Activated CD8-positive, alpha-beta T cell treated with anti-CD3 and anti-CD28 coated beads, Interleukin-2, amount 10 ng/mL, durations not matched to agents 7 days and 5 days (primary cell): ENCODE measurements at regions not wholly inside any gene's neighbourhood (a gene's known extent, or its start where the extent isn't known, plus 50 kb on each side); places are given as distances from the start of the nearest gene placed in this dataset.

Experiments
- ATAC-seq: fragments of 150-1000 bp; cut with Tn5 transposase; one replicate; pipeline ENCODE4 v1.10.0; 2021; ENCODE audit warnings: moderate library complexity
- CTCF ChIA-PET: fragments of 350-600 bp; sonication (Branson Sonifier 250); formaldehyde crosslinking; loops from one replicate; lab custom pipeline; 2021; ENCODE audit warnings: antibody characterized with exemption; lab: Charles Lee
- POLR2A ChIA-PET: fragments of 350-600 bp; sonication (Branson Sonifier 250); formaldehyde crosslinking; loops from one replicate; lab custom pipeline; 2021; ENCODE audit warnings: antibody characterized with exemption; lab: Charles Lee
- DNase-seq: peaks from one replicate; pipeline ENCODE4 v3.0.0-alpha.2; 2020
- H3K27ac Mint-ChIP-seq: one replicate; pipeline ENCODE4 v1.8.0; 2021; ENCODE audit warnings: mild to moderate bottlenecking, mixed read lengths
- H3K27me3 Mint-ChIP-seq: one replicate; pipeline ENCODE4 v1.8.0; 2021; ENCODE audit warnings: low read depth, mixed read lengths
- H3K36me3 Mint-ChIP-seq: one replicate; pipeline ENCODE4 v1.8.0; 2021; ENCODE audit warnings: low read depth, mixed read lengths
- H3K4me1 Mint-ChIP-seq: one replicate; pipeline ENCODE4 v1.8.0; 2021; ENCODE audit warnings: low read depth, mixed read lengths
- H3K4me3 Mint-ChIP-seq: one replicate; pipeline ENCODE4 v1.8.0; 2021; ENCODE audit warnings: mild to moderate bottlenecking, mixed read lengths
- H3K9me3 Mint-ChIP-seq: one replicate; pipeline ENCODE4 v1.8.0; 2022; ENCODE audit warnings: mixed read lengths; ENCODE audit not compliant: insufficient read depth

DNA sequence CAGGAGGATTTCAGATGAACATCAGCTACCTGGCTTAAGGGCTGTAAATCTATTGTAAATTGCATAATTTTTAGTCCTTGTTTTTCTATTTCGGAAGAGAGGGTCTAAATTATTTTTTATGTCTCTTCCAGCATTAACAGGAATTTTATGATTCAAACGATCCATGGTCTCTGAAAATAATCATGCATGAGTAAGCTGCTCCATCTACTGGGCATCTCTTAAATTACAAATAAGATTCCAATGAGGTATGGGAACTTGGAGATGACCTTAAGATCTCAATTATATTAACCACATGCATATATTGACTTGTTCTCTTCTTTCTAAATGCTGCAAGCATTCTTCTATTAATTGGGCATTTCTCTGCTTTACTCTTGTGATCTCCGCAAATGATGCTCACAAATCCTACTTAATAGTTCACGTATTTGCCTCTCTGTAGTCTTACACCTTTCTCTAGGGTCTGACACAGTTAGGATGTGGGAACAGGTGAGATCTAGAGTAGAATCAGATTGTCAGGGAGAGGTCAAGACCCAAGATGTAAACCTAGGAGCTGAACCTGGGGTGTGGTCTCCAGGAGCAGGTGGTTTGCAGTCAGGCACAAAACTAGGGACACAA is 86.9 kb downstream of the NUDT12 start:
- ChIA-PET POLR2A (no interaction called here), CTCF (interaction anchor here (0.6 to 3.9 kb wide), 18 partner anchors 9 to 1068 kb away, joined by 3 to 47 read pairs (median 3); partner anchors contain the start of gene MACIR)
- Mint-ChIP-seq H3K27ac (no peak overlapping the region), H3K9me3 (no peaks in the 10 kb centered on the region), H3K36me3 (no peaks in the 10 kb centered on the region), H3K4me3 (no peak overlapping the region), H3K27me3 (peaks cover 16% of the 10 kb centered on the region), H3K4me1 (no peaks in the 10 kb centered on the region)
- DNase-seq (no peak), ATAC-seq (no peak)

DNA sequence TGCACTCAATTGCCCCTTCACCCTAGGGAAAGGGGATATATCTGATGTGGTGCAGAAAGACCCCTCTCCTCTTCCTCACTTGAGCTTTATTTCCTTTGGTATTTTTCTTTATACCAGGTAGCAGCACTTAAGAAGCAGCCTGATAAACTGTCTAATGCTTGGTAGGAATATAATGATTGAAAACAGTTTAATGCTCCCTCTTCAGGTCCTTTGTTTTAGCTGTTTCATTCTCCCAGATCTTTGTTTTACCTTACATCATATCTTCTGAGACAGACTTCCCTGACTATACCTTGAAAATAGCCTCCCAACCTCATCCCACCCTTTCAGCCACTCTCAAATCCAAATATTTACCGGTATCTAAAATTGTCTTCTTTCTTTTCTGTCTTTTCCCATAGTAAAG is 87.9 kb downstream of the NUDT12 start:
- ATAC-seq (no peak), DNase-seq (no peak)

DNA sequence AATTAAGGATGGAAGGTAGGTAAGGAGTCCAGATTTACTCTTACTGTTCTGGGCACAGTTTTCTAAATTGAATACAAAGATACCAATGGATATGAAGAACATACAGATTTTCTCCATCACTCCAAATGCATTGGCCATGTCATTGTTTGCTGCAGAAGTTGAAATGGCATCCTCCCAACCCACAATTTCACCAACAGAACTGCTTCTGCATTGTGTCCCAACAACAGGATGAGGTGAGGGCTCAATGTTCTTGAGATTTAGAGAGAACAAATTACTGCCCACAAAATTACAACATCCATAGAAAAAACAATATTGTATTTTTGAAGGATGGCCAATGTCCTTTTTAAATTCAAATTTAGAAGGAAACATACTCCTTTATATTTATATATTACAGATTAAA is 88.9 kb downstream of the NUDT12 start:
- DNase-seq, result no peak
- peaks cover 18% of the 10 kb centered on the region for H3K27me3 Mint-ChIP-seq
- H3K4me3 Mint-ChIP-seq, result no peak overlapping the region
- no peak overlapping the region for H3K27ac Mint-ChIP-seq
- ATAC-seq, result no peak
- H3K4me1 Mint-ChIP-seq, result no peaks in the 10 kb centered on the region
- ChIA-PET POLR2A (no interaction called here), CTCF (interaction anchor here (1.4 kb wide), 1 partner anchor 249 kb away, joined by 3 read pairs; no protein-coding TSS in a partner anchor)
- H3K36me3 Mint-ChIP-seq, result no peaks in the 10 kb centered on the region
- H3K9me3 Mint-ChIP-seq, result no peaks in the 10 kb centered on the region

More for the DNA sequence above, 87.9 kb downstream of the NUDT12 start:
- peaks cover 16% of the 10 kb centered on the region for H3K27me3 Mint-ChIP-seq
- ChIA-PET CTCF (interaction anchor here (0.6 to 3.9 kb wide), 14 partner anchors 8 to 794 kb away, joined by 3 to 47 read pairs (median 3); partner anchors contain the start of gene MACIR), POLR2A (no interaction called here)
- no peaks in the 10 kb centered on the region for H3K4me1 Mint-ChIP-seq
- no peak overlapping the region for H3K4me3 Mint-ChIP-seq
- no peaks in the 10 kb centered on the region for H3K9me3 Mint-ChIP-seq
- no peaks in the 10 kb centered on the region for H3K36me3 Mint-ChIP-seq
- no peak overlapping the region for H3K27ac Mint-ChIP-seq

DNA sequence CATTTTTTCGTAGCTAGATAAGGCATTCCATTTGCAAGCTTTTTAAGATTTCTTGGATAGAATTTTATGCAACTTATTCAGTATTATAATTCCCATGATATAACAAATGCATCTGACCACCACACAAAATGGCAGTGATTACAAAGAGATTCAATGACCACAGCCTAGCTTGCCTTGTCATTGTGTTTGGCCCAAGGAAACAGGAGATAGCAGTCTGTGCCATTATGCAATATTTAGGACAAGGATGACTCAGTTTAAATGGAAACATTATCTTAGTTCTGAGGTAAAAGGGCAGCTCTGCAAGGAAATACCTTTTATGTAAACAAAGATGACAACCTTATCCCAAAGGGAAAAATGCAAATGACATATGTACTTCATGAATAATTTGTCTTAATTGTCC is 89.8 kb downstream of the NUDT12 start:
- ChIA-PET POLR2A (no interaction called here), CTCF (interaction anchor here (1.8 kb wide), 1 partner anchor 240 kb away, joined by 7 read pairs; no protein-coding TSS in a partner anchor)
- no peaks in the 10 kb centered on the region for H3K4me1 Mint-ChIP-seq
- DNase-seq (no peak), ATAC-seq (no peak)
- H3K9me3 Mint-ChIP-seq, result no peaks in the 10 kb centered on the region
- no peaks in the 10 kb centered on the region for H3K36me3 Mint-ChIP-seq
- peaks cover 14% of the 10 kb centered on the region for H3K27me3 Mint-ChIP-seq
- H3K27ac Mint-ChIP-seq, result no peak overlapping the region
- no peak overlapping the region for H3K4me3 Mint-ChIP-seq

DNA sequence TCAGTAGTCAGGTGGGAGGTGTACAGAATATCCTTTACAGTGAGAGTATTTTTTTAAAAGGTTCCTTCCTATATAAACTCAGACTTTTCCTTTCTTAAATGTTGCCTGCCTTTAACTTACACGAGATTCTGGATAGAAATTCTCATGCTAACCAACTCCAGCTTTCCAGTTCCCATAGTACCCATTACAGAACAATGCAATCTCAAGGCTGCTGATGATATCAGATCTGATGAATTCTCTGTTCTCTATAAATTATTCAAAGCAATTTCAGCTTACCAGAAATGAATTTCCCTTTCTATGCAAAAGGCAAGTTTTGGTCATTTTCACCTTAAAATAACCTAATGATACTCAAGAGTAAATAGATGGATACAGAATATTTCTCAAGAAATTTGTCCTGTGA is 90.3 kb downstream of the NUDT12 start:
- CTCF ChIA-PET, result interaction anchor here (1.8 kb wide), 1 partner anchor 239 kb away, joined by 7 read pairs; no protein-coding TSS in a partner anchor
- POLR2A ChIA-PET, result no interaction called here
- no peak for ATAC-seq
- H3K27ac Mint-ChIP-seq, result no peak overlapping the region
- no peaks in the 10 kb centered on the region for H3K36me3 Mint-ChIP-seq
- no peak for DNase-seq
- H3K27me3 Mint-ChIP-seq, result peaks cover 13% of the 10 kb centered on the region
- H3K4me1 Mint-ChIP-seq, result no peaks in the 10 kb centered on the region
- H3K4me3 Mint-ChIP-seq, result no peak overlapping the region
- H3K9me3 Mint-ChIP-seq, result no peaks in the 10 kb centered on the region

DNA sequence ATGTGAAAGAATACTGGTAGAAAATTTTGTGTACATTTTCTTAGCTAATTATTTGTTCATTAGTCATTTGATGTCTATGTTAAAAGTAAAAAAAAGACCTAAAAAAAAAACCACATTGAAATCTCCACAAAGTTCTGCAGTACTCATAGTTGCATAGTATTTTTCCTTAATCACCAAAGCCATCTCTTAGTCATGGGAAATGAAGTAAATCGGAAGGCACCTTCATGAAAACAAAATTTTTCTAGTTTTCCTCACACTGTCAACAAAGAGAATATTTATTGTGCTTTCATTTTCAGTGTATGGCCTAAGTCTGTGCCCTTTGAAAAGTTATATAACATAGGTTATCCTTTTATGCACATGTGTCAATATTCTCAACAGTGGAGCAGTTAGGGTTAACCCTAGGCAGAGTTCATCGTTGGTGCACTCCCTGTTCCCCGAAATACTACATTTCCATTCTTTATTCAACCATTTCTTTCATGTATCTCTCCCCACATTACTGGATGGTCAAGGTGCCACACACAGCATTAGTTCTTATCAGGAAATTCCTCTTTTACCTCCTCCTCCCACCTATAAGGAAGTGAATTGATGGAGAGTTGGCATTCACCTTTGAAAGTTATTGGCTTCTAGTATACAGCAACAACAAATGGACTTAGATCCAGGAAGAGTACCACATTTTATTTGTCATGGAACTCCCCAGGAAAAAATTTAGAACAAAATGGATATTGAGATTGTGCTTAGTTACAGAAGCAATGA is 93.1 kb downstream of the NUDT12 start:
- no peaks in the 10 kb centered on the region for H3K9me3 Mint-ChIP-seq
- no peaks in the 10 kb centered on the region for H3K36me3 Mint-ChIP-seq
- H3K4me3 Mint-ChIP-seq, result no peak overlapping the region
- peaks cover 13% of the 10 kb centered on the region for H3K27me3 Mint-ChIP-seq
- CTCF ChIA-PET, result no interaction called here
- POLR2A ChIA-PET, result no interaction called here
- no peak for DNase-seq
- H3K27ac Mint-ChIP-seq, result no peak overlapping the region
- H3K4me1 Mint-ChIP-seq, result no peaks in the 10 kb centered on the region
- ATAC-seq, result no peak

DNA sequence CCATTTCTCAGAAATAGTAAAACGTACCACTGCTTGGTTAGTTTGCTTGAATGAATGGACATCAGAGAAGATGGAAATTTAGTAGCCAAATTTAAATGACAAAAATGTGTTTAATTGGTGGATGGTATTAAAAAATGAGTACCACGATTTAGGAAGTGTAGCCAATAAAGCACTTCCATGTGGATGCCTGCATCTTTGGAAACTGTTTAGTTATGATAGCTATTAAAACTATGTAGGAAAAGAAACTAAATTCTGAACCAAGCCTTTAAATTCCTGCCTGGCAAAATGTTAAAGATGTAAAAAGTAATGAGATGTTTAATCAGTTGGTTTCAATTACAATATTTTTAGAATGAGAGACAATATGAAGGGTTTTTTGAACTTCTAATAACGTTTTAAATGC is 94.8 kb downstream of the NUDT12 start:
- DNase-seq (no peak), ATAC-seq (no peak)
- Mint-ChIP-seq H3K9me3 (no peaks in the 10 kb centered on the region), H3K27ac (no peak overlapping the region), H3K27me3 (peaks cover 9% of the 10 kb centered on the region), H3K36me3 (no peaks in the 10 kb centered on the region), H3K4me1 (no peaks in the 10 kb centered on the region), H3K4me3 (no peak overlapping the region)
- POLR2A ChIA-PET, result no interaction called here
- CTCF ChIA-PET, result no interaction called here

DNA sequence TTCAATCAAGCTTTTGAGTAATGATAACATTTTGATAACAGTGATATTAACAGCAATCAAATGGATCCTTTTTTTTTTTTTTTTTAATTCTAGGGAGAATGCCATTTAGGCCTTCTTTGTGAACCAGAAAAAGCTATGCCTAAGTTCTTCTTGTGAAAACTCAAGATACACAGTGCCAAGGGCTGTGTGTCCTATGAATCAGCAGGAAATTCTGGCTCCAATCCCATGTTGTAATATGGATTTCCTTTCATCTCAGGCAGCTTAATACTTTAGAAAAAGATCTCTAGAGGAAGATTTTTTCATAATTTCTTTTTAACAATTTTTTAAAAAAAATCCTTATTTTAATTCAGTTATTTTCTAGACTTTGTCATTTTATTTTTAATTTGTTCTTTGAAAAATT is 96.1 kb downstream of the NUDT12 start:
- ChIA-PET CTCF (interaction anchor here (1.3 kb wide), 1 partner anchor 9 kb away, joined by 6 read pairs; no protein-coding TSS in a partner anchor), POLR2A (no interaction called here)
- Mint-ChIP-seq H3K4me1 (no peaks in the 10 kb centered on the region), H3K27me3 (peaks cover 6% of the 10 kb centered on the region), H3K36me3 (no peaks in the 10 kb centered on the region), H3K4me3 (no peak overlapping the region), H3K27ac (no peak overlapping the region), H3K9me3 (no peaks in the 10 kb centered on the region)
- ATAC-seq (no peak), DNase-seq (no peak)

DNA sequence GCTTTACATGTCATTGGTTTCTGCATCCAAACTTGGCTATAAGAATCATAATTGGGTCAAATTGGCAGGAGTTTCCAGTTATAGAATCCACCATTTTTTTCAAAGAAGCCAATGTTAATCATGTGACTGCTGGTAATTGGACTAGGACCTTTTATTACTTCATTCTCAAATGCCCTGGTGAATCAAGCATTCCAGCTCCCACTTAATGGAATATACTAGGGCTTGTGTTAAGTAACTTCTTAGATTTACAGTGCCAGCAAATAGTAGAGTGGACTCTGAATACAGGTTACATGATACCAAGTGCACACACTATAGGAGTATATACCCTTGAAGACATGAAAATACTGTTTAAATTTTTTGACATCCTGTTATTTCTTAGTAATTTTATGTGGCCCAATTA is 96.7 kb downstream of the NUDT12 start:
- Mint-ChIP-seq H3K36me3 (no peaks in the 10 kb centered on the region), H3K4me1 (no peaks in the 10 kb centered on the region), H3K4me3 (no peak overlapping the region), H3K27me3 (peaks cover 4% of the 10 kb centered on the region), H3K27ac (no peak overlapping the region), H3K9me3 (no peaks in the 10 kb centered on the region)
- DNase-seq, result no peak
- ATAC-seq, result no peak
- CTCF ChIA-PET, result interaction anchor here (1.3 kb wide), 1 partner anchor 9 kb away, joined by 6 read pairs; no protein-coding TSS in a partner anchor
- POLR2A ChIA-PET, result no interaction called here

DNA sequence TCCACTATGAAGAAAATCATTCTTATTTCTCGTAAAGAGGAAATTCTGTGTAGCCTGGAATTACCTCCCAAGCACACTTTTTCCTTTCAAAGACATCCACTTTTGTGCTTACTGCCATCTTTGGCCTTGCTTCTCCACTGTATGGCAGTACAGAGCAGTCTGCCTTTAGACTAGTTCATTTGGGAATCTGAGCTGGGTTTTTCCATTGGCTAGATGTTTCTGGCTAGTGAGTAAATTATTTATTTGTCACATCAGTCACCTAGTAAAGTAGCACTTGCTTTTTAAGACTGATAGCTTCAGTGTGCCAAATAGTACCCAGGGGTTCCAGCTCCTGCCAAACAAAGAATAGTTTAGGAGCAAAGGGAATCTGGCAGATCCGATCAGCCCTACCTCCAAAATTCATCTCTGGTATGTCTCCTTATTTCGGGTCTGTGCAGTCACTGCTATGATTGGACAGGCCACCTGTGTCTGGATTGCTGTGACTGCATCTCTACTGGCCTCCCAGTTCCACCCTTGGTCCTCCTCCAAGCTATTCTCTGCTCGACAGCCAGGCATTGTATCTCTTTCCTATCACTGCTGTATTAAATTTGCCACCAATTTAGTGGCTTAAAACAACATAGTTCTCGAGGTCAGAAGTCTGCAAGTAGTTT is 97.6 kb downstream of the NUDT12 start:
- Mint-ChIP-seq H3K4me1 (no peaks in the 10 kb centered on the region), H3K27me3 (peaks cover 4% of the 10 kb centered on the region), H3K27ac (no peak overlapping the region), H3K4me3 (no peak overlapping the region), H3K36me3 (no peaks in the 10 kb centered on the region), H3K9me3 (no peaks in the 10 kb centered on the region)
- ChIA-PET CTCF (no interaction called here), POLR2A (no interaction called here)
- no peak for DNase-seq
- no peak for ATAC-seq

DNA sequence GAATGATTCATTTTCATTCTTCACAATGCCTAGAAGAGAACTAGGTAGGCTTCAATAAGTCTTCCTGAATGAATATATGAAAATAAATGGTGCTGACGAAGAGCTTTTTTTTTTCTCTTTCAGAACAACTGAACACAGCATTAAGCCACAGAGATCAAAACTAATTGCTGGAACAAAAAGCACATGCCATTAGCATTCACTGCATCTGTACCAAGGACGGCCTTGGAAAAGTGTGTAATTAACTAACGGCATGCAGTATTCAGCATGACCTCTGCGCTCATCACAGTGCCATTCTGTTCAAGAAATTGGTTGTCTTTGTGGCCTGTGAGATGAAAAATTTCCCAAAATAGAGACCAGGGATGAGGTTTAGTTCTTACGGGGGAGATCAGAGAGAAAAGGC is 99.3 kb downstream of the NUDT12 start:
- Mint-ChIP-seq H3K27ac (no peak overlapping the region), H3K27me3 (no peaks in the 10 kb centered on the region), H3K4me1 (no peaks in the 10 kb centered on the region), H3K36me3 (no peaks in the 10 kb centered on the region), H3K4me3 (no peak overlapping the region), H3K9me3 (no peaks in the 10 kb centered on the region)
- ChIA-PET CTCF (no interaction called here), POLR2A (no interaction called here)
- DNase-seq (no peak), ATAC-seq (no peak)

DNA sequence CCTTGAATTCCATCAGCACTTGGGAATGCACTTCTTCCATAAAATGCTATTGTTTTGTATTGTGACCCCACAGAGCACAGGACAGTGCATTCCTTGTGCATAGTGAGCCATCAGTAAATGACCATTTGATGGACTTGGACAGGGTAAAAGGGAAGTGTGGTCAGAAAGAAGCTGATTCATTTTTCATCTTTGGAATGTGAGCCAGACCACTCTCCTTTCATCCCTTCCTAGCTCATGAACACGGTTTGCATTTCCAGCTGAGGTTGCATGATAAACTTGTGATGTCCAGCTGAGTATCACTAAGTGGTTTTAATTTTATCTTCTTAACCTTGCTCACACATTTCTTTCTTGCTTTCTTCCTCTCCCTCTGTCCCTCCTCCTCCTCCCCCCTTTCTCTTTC is 101.3 kb downstream of the NUDT12 start:
- Mint-ChIP-seq H3K4me3 (no peak overlapping the region), H3K27ac (no peak overlapping the region), H3K4me1 (no peaks in the 10 kb centered on the region), H3K9me3 (no peaks in the 10 kb centered on the region), H3K27me3 (peaks cover 3% of the 10 kb centered on the region), H3K36me3 (no peaks in the 10 kb centered on the region)
- DNase-seq (no peak), ATAC-seq (no peak)
- POLR2A ChIA-PET, result no interaction called here
- CTCF ChIA-PET, result interaction anchor here (1.0 to 1.3 kb wide), 2 partner anchors 14 to 228 kb away, joined by 3 read pairs; no protein-coding TSS in a partner anchor
